ENCODE measurements at regions not wholly inside any gene's neighbourhood (a gene's known extent, or its start where the extent isn't known, plus 50 kb on each side); places are given as distances from the start of the nearest gene placed in this dataset.

- TF ChIP-seq ZNF580 (CRISPR knock-in tag; IDR thresholded peaks at IDR 0.05; ENCODE audit: borderline replicate concordance, low read depth) = no peak
- no peak for TF ChIP-seq RFX5 (IDR thresholded peaks at IDR 0.05; ENCODE audit: low read depth, low read length)
- TF ChIP-seq NFYB (CRISPR knock-in tag; IDR thresholded peaks at IDR 0.05) = no peak
- no peak for TF ChIP-seq ZFP1 (CRISPR knock-in tag; IDR thresholded peaks at IDR 0.05)
- no peak for TF ChIP-seq YEATS4 (CRISPR knock-in tag; IDR thresholded peaks at IDR 0.05; ENCODE audit: borderline replicate concordance)
- TF ChIP-seq KDM4B (CRISPR knock-in tag; IDR thresholded peaks at IDR 0.05) = no peak
- no peak for TF ChIP-seq ATF1 (CRISPR knock-in tag; IDR thresholded peaks at IDR 0.05)
Observed at GRCh38 chr14:38063711-38064320, 143.9 kb upstream of the SSTR1 start.
